Panc1 (cell line): ENCODE measurements at regions not wholly inside any gene's neighbourhood (a gene's known extent, or its start where the extent isn't known, plus 50 kb on each side); places are given as distances from the start of the nearest gene placed in this dataset.

ENCODE experiments used
- ATAC-seq: fragments of 200-7000 bp; cut with Tn5 transposase; 2 replicates; pipeline ENCODE4 v1.9.1; 2020; ENCODE audit warnings: mild to moderate bottlenecking, moderate library complexity
- BruUV-seq: library from RNA; stranded (reverse); fragments of 400-500 nt; replicated peaks from 2 replicates; lab custom pipeline; 2021; lab: Mats Ljungman, UMichigan
- CTCF ChIA-PET: fragments of 300-600 bp; sonication (Branson Sonifier 250); formaldehyde crosslinking; loops from one replicate; lab custom pipeline; 2022; ENCODE audit warnings: antibody characterized with exemption; lab: Charles Lee
- POLR2A ChIA-PET: fragments of 300-600 bp; sonication (Branson Sonifier 250); formaldehyde crosslinking; loops from one replicate; lab custom pipeline; 2022; ENCODE audit warnings: antibody characterized with exemption; lab: Charles Lee
- DNase-seq: peaks from one replicate; pipeline ENCODE4 v3.0.0-alpha.2; 2010; ENCODE audit warnings: low read depth, low spot score
- H3K27ac ChIP-seq: 2 replicates; pipeline ENCODE4 v1.5.1; 2011; ENCODE audit warnings: mild to moderate bottlenecking, low read length, inconsistent platforms
- H3K27me3 ChIP-seq: fragments of 200-500 bp; sonication (Bioruptor generic); 2 replicates; pipeline ENCODE4 v1.6.0; 2014; ENCODE audit warnings: low read length, inconsistent platforms; ENCODE audit not compliant: control insufficient read depth, insufficient read depth
- H3K36me3 ChIP-seq: fragments of 200-500 bp; sonication (Bioruptor generic); 2 replicates; pipeline ENCODE4 v1.5.1; 2014; ENCODE audit warnings: inconsistent platforms, mild to moderate bottlenecking, low read length, moderate library complexity; ENCODE audit not compliant: control insufficient read depth, insufficient read depth
- H3K4me1 ChIP-seq: 2 replicates; pipeline ENCODE4 v1.5.1; 2011; ENCODE audit warnings: inconsistent platforms, mild to moderate bottlenecking, low read length, moderate library complexity; ENCODE audit not compliant: control insufficient read depth, insufficient read depth
- H3K4me3 ChIP-seq, 2 experiments: 2 replicates each; pipeline ENCODE4 v1.5.1; 2011 to 2012; ENCODE audit warnings: low read depth in 2 of 2, low read length in 2 of 2, mild to moderate bottlenecking in 2 of 2, inconsistent platforms in 1 of 2, moderate library complexity in 1 of 2
- H3K9me3 ChIP-seq: fragments of 200-500 bp; sonication (Bioruptor generic); 2 replicates; pipeline ENCODE4 v1.5.1; 2014; ENCODE audit warnings: low read depth, mild to moderate bottlenecking, inconsistent platforms, low read length, moderate library complexity; ENCODE audit not compliant: control insufficient read depth, insufficient read depth
- CTCF ChIP-seq: fragments of 450-650 bp; IDR thresholded peaks from 2 replicates; pipeline ENCODE4 v1.5.1; 2017; ENCODE audit warnings: mild to moderate bottlenecking
- POLR2AphosphoS5 ChIP-seq: IDR thresholded peaks from 2 replicates; pipeline ENCODE4 v1.6.1; 2012; ENCODE audit warnings: mild to moderate bottlenecking, low read depth, low read length, moderate library complexity
- REST ChIP-seq, 2 experiments: IDR thresholded peaks; 2 replicates each; pipeline ENCODE4 v1.6.1; 2011 to 2012; ENCODE audit warnings: low read depth in 2 of 2, control low read depth in 1 of 2, low read length in 1 of 2, mild to moderate bottlenecking in 1 of 2, moderate library complexity in 1 of 2; ENCODE audit not compliant: insufficient read depth in 1 of 2
- SIN3A ChIP-seq: IDR thresholded peaks from 2 replicates; pipeline ENCODE4 v1.6.1; 2012; ENCODE audit warnings: low read depth, mild to moderate bottlenecking, low read length, moderate library complexity, borderline replicate concordance; ENCODE audit not compliant: insufficient read depth
- TCF7L2 ChIP-seq: IDR thresholded peaks from 2 replicates; pipeline ENCODE4 v1.6.1; 2011; ENCODE audit warnings: mild to moderate bottlenecking, low read depth, low read length, inconsistent platforms
- in situ Hi-C: cut with HindIII; loops from 2 replicates; pipeline ENCODE4 v1.10.0; 2016; ENCODE audit warnings: low sequenced_read_pairs, low pct_unique_long_range_greater_than_20kb
- intact Hi-C: fragments of 100-400 bp; cut with micrococcal nuclease; formaldehyde crosslinking; loops from one replicate; pipeline ENCODE4 v1.10.0; 2022; ENCODE audit not compliant: unreplicated experiment

- ChIA-PET CTCF (no interaction called here), POLR2A (no interaction called here)
- in situ Hi-C loops (no loop called here), intact Hi-C loops (no loop called here)
- no TSS peak for BruUV-seq
- Histone ChIP-seq H3K27ac (no peak overlapping the region), H3K9me3 (no peaks in the 10 kb centered on the region), H3K4me3 (no peak overlapping the region), H3K36me3 (no peaks in the 10 kb centered on the region), H3K4me1 (no peaks in the 10 kb centered on the region), H3K27me3 (no peaks in the 10 kb centered on the region)
- DNase-seq (no peak), ATAC-seq (no peak)
- TF ChIP-seq REST (IDR thresholded peaks at IDR 0.05; ENCODE audit: insufficient read depth in 1 of 2, low read depth in 2 of 2, low read length in 1 of 2) (no peak), POLR2AphosphoS5 (no peak), TCF7L2 (no peak), CTCF (no peak), SIN3A (no peak)
These were observed 252.2 kb upstream of the RGMA start for GRCh38 chr15:93341164-93341563.

- in situ Hi-C loops = no loop called here
- Histone ChIP-seq H3K4me1 (no peaks in the 10 kb centered on the region), H3K4me3 (no peak overlapping the region), H3K9me3 (no peaks in the 10 kb centered on the region), H3K27me3 (no peaks in the 10 kb centered on the region), H3K36me3 (no peaks in the 10 kb centered on the region), H3K27ac (no peak overlapping the region)
- ChIA-PET POLR2A (no interaction called here), CTCF (no interaction called here)
- intact Hi-C loops = no loop called here
- no peak for TF ChIP-seq SIN3A
- TF ChIP-seq CTCF = no peak
- TF ChIP-seq TCF7L2 = no peak
- no peak for TF ChIP-seq POLR2AphosphoS5
- no peak for TF ChIP-seq REST (IDR thresholded peaks at IDR 0.05; ENCODE audit: insufficient read depth in 1 of 2, low read depth in 2 of 2, low read length in 1 of 2)
- ATAC-seq (no peak), DNase-seq (no peak)
- BruUV-seq = no TSS peak
These were observed 251.4 kb upstream of the RGMA start for GRCh38 chr15:93340406-93340805.
